Liver (tissue), 3 donors: ENCODE measurements at regions not wholly inside any gene's neighbourhood (a gene's known extent, or its start where the extent isn't known, plus 50 kb on each side); places are given as distances from the start of the nearest gene placed in this dataset.

Experiments used
- GABPA ChIP-seq, 2 donors: IDR thresholded peaks in 1 of 2; conservative IDR thresholded peaks in 1 of 2; 2 replicates each; pipeline ENCODE4 v1.6.1; 2016; ENCODE audit warnings: antibody characterized with exemption in 2 of 2, mild to moderate bottlenecking in 1 of 2, moderate library complexity in 1 of 2
- MAX ChIP-seq: IDR thresholded peaks from 2 replicates; pipeline ENCODE4 v1.6.1; 2016; ENCODE audit warnings: antibody characterized with exemption
- RAD21 ChIP-seq, 2 donors: IDR thresholded peaks; 2 replicates each; pipeline ENCODE4 v1.6.1; 2016; ENCODE audit warnings: antibody characterized with exemption in 2 of 2, mild to moderate bottlenecking in 2 of 2
- TF ChIP-seq, protein P1 (sequence below): fragments of 150-350 bp; IDR thresholded peaks from 2 replicates; pipeline ENCODE4 v1.5.1; 2017; ENCODE audit warnings: improper control_type of control experiment, low read depth, low read length; ENCODE audit not compliant: missing input control
- donor health status: healthy.
- donor health status: healthy.

- TF ChIP-seq GABPA (IDR thresholded peaks at IDR 0.05 in 1 of 2, conservative IDR thresholded peaks at IDR 0.05 in 1 of 2) (no peak), RAD21 (IDR thresholded peaks at IDR 0.05) (no peak), MAX (no peak)
- TF ChIP-seq, protein P1, sequence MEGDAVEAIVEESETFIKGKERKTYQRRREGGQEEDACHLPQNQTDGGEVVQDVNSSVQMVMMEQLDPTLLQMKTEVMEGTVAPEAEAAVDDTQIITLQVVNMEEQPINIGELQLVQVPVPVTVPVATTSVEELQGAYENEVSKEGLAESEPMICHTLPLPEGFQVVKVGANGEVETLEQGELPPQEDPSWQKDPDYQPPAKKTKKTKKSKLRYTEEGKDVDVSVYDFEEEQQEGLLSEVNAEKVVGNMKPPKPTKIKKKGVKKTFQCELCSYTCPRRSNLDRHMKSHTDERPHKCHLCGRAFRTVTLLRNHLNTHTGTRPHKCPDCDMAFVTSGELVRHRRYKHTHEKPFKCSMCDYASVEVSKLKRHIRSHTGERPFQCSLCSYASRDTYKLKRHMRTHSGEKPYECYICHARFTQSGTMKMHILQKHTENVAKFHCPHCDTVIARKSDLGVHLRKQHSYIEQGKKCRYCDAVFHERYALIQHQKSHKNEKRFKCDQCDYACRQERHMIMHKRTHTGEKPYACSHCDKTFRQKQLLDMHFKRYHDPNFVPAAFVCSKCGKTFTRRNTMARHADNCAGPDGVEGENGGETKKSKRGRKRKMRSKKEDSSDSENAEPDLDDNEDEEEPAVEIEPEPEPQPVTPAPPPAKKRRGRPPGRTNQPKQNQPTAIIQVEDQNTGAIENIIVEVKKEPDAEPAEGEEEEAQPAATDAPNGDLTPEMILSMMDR = no peak
Observed at GRCh38 chr13:70987043-70987442, 878.8 kb upstream of the KLHL1 start.
